MM.1S (cell line): ENCODE measurements at regions not wholly inside any gene's neighbourhood (a gene's known extent, or its start where the extent isn't known, plus 50 kb on each side); places are given as distances from the start of the nearest gene placed in this dataset.

Experiments
- EZH2 ChIP-seq: fragments of 300-600 bp; sonication (generic); optimal IDR thresholded peaks from 2 replicates; pipeline ENCODE3; 2017; ENCODE audit warnings: low read depth, mild to moderate bottlenecking, antibody characterized with exemption, low read length, mixed read lengths
- EZH2phosphoT487 ChIP-seq: fragments of 300-600 bp; sonication (generic); IDR thresholded peaks from 2 replicates; pipeline ENCODE4 v1.6.1; 2018; ENCODE audit warnings: antibody characterized with exemption, low read length
- TF ChIP-seq, protein P1 (sequence below): fragments of 300-600 bp; sonication (generic); IDR thresholded peaks from 2 replicates; pipeline ENCODE4 v1.5.1; 2016; ENCODE audit warnings: antibody characterized with exemption, low read length, mixed read lengths

DNA sequence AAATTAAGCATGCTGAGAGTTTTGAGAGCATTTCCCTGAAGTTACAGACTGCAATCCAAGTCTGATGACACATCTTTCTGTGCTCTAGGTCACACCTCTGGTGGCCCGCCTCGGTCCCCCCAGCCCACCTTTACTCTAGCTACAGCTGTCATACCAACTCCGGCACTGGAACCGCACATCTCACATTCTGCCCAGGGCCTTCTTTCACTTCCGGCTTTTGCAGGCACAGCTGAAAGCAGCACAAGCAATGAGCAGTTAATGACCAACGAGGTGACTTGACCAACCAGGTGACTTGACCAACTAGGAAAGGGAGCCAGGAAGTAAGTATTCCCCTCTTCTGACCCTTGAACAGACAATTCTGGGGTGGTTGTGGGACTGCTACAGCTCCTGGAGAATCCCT lies 88.6 kb upstream of the MOCS1 start:
- TF ChIP-seq, protein P1, sequence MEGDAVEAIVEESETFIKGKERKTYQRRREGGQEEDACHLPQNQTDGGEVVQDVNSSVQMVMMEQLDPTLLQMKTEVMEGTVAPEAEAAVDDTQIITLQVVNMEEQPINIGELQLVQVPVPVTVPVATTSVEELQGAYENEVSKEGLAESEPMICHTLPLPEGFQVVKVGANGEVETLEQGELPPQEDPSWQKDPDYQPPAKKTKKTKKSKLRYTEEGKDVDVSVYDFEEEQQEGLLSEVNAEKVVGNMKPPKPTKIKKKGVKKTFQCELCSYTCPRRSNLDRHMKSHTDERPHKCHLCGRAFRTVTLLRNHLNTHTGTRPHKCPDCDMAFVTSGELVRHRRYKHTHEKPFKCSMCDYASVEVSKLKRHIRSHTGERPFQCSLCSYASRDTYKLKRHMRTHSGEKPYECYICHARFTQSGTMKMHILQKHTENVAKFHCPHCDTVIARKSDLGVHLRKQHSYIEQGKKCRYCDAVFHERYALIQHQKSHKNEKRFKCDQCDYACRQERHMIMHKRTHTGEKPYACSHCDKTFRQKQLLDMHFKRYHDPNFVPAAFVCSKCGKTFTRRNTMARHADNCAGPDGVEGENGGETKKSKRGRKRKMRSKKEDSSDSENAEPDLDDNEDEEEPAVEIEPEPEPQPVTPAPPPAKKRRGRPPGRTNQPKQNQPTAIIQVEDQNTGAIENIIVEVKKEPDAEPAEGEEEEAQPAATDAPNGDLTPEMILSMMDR: no peak
- TF ChIP-seq EZH2: no peak
- no peak for TF ChIP-seq EZH2phosphoT487
